Ishikawa (cell line): ENCODE measurements at regions not wholly inside any gene's neighbourhood (a gene's known extent, or its start where the extent isn't known, plus 50 kb on each side); places are given as distances from the start of the nearest gene placed in this dataset.

ENCODE experiments used
- CEBPB ChIP-seq: IDR thresholded peaks from 2 replicates; pipeline ENCODE4 v1.6.1; 2012
- CREB1 ChIP-seq: IDR thresholded peaks from 2 replicates; pipeline ENCODE4 v1.6.1; 2012; ENCODE audit warnings: low read depth
- EGR1 ChIP-seq: IDR thresholded peaks from 2 replicates; pipeline ENCODE4 v1.6.1; 2012
- EP300 ChIP-seq: IDR thresholded peaks from 2 replicates; pipeline ENCODE4 v1.6.1; 2012; ENCODE audit warnings: borderline replicate concordance
- FOXM1 ChIP-seq: IDR thresholded peaks from 2 replicates; pipeline ENCODE4 v1.6.1; 2012; ENCODE audit warnings: low read depth, borderline replicate concordance
- MAX ChIP-seq: IDR thresholded peaks from 2 replicates; pipeline ENCODE4 v1.6.1; 2012
- NFIC ChIP-seq: IDR thresholded peaks from 2 replicates; pipeline ENCODE4 v1.6.1; 2012
- RAD21 ChIP-seq: IDR thresholded peaks from 2 replicates; pipeline ENCODE4 v1.6.1; 2012; ENCODE audit warnings: low read depth
- REST ChIP-seq: IDR thresholded peaks from 2 replicates; pipeline ENCODE4 v1.6.1; 2012; ENCODE audit warnings: low read depth, mild to moderate bottlenecking
- TAF1 ChIP-seq: IDR thresholded peaks from 2 replicates; pipeline ENCODE4 v1.6.1; 2012; ENCODE audit warnings: low read depth, mild to moderate bottlenecking
- TCF12 ChIP-seq: IDR thresholded peaks from 2 replicates; pipeline ENCODE4 v1.6.1; 2012; ENCODE audit warnings: low read depth
- TEAD4 ChIP-seq: IDR thresholded peaks from 2 replicates; pipeline ENCODE4 v1.6.1; 2012
- USF1 ChIP-seq: IDR thresholded peaks from 2 replicates; pipeline ENCODE4 v1.6.1; 2012
- YY1 ChIP-seq: IDR thresholded peaks from 2 replicates; pipeline ENCODE4 v1.6.1; 2012; ENCODE audit warnings: low read depth
- ZBTB7A ChIP-seq: IDR thresholded peaks from 2 replicates; pipeline ENCODE4 v1.6.1; 2012; ENCODE audit warnings: low read depth

- TF ChIP-seq YY1 (no peak), USF1 (no peak), CREB1 (no peak), TAF1 (no peak), RAD21 (no peak), EP300 (no peak), MAX (no peak), EGR1 (no peak), FOXM1 (no peak), TEAD4 (no peak)
These were observed 514.2 kb downstream of the KCTD16 start for GRCh38 chr5:144684899-144685298.

GRCh38 chr5:144680711-144681110 lies 510.0 kb downstream of the KCTD16 start:
- no peak for TF ChIP-seq RAD21
- no peak for TF ChIP-seq ZBTB7A
- no peak for TF ChIP-seq CREB1
- TF ChIP-seq CEBPB: no peak

- TF ChIP-seq TEAD4: no peak
- TF ChIP-seq FOXM1: no peak
- no peak for TF ChIP-seq CEBPB
- no peak for TF ChIP-seq EGR1
- no peak for TF ChIP-seq TAF1
- no peak for TF ChIP-seq EP300
- TF ChIP-seq REST: no peak
- no peak for TF ChIP-seq ZBTB7A
These were observed 500.4 kb downstream of the KCTD16 start for GRCh38 chr5:144671066-144671465.

- TF ChIP-seq USF1 (no peak), RAD21 (no peak), CREB1 (no peak), EP300 (no peak), MAX (no peak), TAF1 (no peak)
These were observed 489.1 kb downstream of the KCTD16 start for GRCh38 chr5:144659634-144660227.

- TF ChIP-seq CREB1 (no peak), RAD21 (no peak), NFIC (no peak), TAF1 (no peak), EP300 (no peak), EGR1 (no peak)
These were observed 473.6 kb downstream of the KCTD16 start for GRCh38 chr5:144644317-144644716.

- TF ChIP-seq EGR1 (no peak), TEAD4 (no peak), ZBTB7A (no peak), RAD21 (no peak), TAF1 (no peak), CEBPB (no peak), REST (no peak), FOXM1 (no peak), CREB1 (no peak), TCF12 (no peak), USF1 (no peak), EP300 (no peak), YY1 (no peak), NFIC (no peak), MAX (no peak)
These were observed 468.1 kb downstream of the KCTD16 start for GRCh38 chr5:144638787-144639186.
